Pancreas (tissue), 10 donors: ENCODE measurements at regions not wholly inside any gene's neighbourhood (a gene's known extent, or its start where the extent isn't known, plus 50 kb on each side); places are given as distances from the start of the nearest gene placed in this dataset.

Experiments used
- ATAC-seq, 4 donors: fragments of 200-7000 bp; cut with Tn5 transposase; one replicate each; pipeline versions ENCODE4 v1.8.0 to v1.9.1; 2020; ENCODE audit warnings: mild to moderate bottlenecking in 4 of 4, moderate library complexity in 4 of 4
- DNase-seq, 6 donors: peaks; one replicate each; pipeline ENCODE4 v3.0.0-alpha.2; 2020
- FAIRE-seq: peaks from 2 replicates; lab custom pipeline; 2012; peaks lifted over from hg19 to GRCh38; lab: Jason Lieb, UNC
- H3K27ac ChIP-seq, 4 donors: fragments of 200-600 bp; sonication (generic); 1 replicate in 3 of 4; 2 replicates in 1 of 4; pipeline versions ENCODE4 v1.5.0 to v1.8.0; 2020
- H3K27me3 ChIP-seq, 4 donors: fragments of 200-600 bp; one replicate each; pipeline ENCODE4 v1.8.0; 2021
- H3K36me3 ChIP-seq, 3 donors: fragments of 200-600 bp; sonication (generic) in 1 of 3; one replicate each; pipeline versions ENCODE4 v1.5.0 to v1.8.0; 2020 to 2021
- H3K4me1 ChIP-seq, 3 donors: fragments of 200-600 bp; one replicate each; pipeline ENCODE4 v1.8.0; 2021
- H3K4me3 ChIP-seq, 4 donors: fragments of 200-600 bp; sonication (generic) in 2 of 4; one replicate each; pipeline versions ENCODE4 v1.5.0 to v1.8.0; 2020 to 2021
- H3K9me3 ChIP-seq, 4 donors: fragments of 200-600 bp; one replicate each; pipeline ENCODE4 v1.8.0; 2021
- WGBS, 2 donors: extraction: QIAGEN DNeasy Blood & Tissue Kit; methylation state at CpG; one replicate each; pipeline ENCODE4 v1.1.7; 2013; 5-methylcytosine and 5-hydroxymethylcytosine counted together
- intact Hi-C, 3 donors: fragments of 100-400 bp; cut with DNase I; formaldehyde crosslinking; loops; one replicate each; pipeline versions ENCODE4 v1.11.1 to v1.14.2; 2022
- TF ChIP-seq, protein P1 (sequence below), 4 donors: fragments of 200-600 bp; sonication (generic) in 3 of 4; IDR thresholded peaks; one replicate each; pipeline versions ENCODE4 v1.5.0 to v1.8.0; 2021; ENCODE audit warnings: antibody characterized with exemption in 4 of 4
- donor health status: healthy with polysubstance abuse.
- donor health status: DM: no; HTN: no; CAD: no; lungs with moderate emphysema.
- donor health status: DM: no; HTN: no; CAD: no.
- donor health status: control.
- donor health status: control.
- donor health status: Bipolar disorder and iron deficiency.
- donor health status: DM: yes; HTN: yes; CAD: no.
- donor health status: DM: no; HTN: no; CAD: no.
- donor health status: DM: no; HTN: no; CAD: no.
- donor health status: DM: yes; HTN: yes; CAD: no.

- no peaks in the 10 kb centered on the region for H3K36me3 ChIP-seq
- ATAC-seq (no peak), FAIRE-seq (no peak), DNase-seq (no peak)
- no peak overlapping the region for H3K27ac ChIP-seq
- 77 to 87% methylated on average over 6 of the region's 6 CpGs for WGBS, 2 donors
- H3K9me3 ChIP-seq = no peaks in the 10 kb centered on the region
- H3K4me3 ChIP-seq = no peak overlapping the region
- intact Hi-C loops = no loop called here
- peaks cover 16 to 24% (median 17%) of the 10 kb centered on the region in 3 donors for H3K4me1 ChIP-seq
- H3K27me3 ChIP-seq = no peaks in the 10 kb centered on the region
- TF ChIP-seq, protein P1, sequence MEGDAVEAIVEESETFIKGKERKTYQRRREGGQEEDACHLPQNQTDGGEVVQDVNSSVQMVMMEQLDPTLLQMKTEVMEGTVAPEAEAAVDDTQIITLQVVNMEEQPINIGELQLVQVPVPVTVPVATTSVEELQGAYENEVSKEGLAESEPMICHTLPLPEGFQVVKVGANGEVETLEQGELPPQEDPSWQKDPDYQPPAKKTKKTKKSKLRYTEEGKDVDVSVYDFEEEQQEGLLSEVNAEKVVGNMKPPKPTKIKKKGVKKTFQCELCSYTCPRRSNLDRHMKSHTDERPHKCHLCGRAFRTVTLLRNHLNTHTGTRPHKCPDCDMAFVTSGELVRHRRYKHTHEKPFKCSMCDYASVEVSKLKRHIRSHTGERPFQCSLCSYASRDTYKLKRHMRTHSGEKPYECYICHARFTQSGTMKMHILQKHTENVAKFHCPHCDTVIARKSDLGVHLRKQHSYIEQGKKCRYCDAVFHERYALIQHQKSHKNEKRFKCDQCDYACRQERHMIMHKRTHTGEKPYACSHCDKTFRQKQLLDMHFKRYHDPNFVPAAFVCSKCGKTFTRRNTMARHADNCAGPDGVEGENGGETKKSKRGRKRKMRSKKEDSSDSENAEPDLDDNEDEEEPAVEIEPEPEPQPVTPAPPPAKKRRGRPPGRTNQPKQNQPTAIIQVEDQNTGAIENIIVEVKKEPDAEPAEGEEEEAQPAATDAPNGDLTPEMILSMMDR (IDR thresholded peaks at IDR 0.05) = no peak
Observed at GRCh38 chr2:66853585-66853984, 418.7 kb downstream of the MEIS1 start.

DNA sequence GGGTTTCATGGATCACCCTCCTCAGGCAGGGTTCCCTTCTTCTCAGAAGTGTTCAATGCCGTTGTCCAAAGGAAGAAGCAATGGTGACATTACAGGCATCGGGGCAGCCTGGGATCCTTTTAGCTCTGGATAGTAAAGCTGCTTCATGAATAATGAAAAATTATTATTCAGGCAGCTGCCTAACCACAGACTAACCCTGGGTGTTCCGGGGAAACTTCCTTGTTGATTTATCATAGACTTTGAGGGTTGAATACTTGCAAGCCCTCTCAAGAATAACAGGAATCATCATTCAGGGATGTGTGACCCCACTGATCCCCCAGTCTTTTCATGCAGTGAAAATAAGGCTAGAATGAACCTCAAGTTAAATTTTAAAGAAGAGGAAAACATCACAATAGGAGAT is 419.4 kb downstream of the MEIS1 start:
- H3K4me1 ChIP-seq = peaks cover 16 to 20% (median 17%) of the 10 kb centered on the region in 3 donors
- WGBS, 2 donors = 62 to 82% methylated on average over 3 of the region's 3 CpGs
- TF ChIP-seq, protein P1 (IDR thresholded peaks at IDR 0.05) = no peak
- DNase-seq = no peak
- no peaks in the 10 kb centered on the region for H3K9me3 ChIP-seq
- no peaks in the 10 kb centered on the region for H3K27me3 ChIP-seq
- intact Hi-C loops = no loop called here
- no peak for ATAC-seq
- no peak overlapping the region for H3K4me3 ChIP-seq
- FAIRE-seq = no peak
- H3K36me3 ChIP-seq = no peaks in the 10 kb centered on the region
- H3K27ac ChIP-seq = no peak overlapping the region

DNA sequence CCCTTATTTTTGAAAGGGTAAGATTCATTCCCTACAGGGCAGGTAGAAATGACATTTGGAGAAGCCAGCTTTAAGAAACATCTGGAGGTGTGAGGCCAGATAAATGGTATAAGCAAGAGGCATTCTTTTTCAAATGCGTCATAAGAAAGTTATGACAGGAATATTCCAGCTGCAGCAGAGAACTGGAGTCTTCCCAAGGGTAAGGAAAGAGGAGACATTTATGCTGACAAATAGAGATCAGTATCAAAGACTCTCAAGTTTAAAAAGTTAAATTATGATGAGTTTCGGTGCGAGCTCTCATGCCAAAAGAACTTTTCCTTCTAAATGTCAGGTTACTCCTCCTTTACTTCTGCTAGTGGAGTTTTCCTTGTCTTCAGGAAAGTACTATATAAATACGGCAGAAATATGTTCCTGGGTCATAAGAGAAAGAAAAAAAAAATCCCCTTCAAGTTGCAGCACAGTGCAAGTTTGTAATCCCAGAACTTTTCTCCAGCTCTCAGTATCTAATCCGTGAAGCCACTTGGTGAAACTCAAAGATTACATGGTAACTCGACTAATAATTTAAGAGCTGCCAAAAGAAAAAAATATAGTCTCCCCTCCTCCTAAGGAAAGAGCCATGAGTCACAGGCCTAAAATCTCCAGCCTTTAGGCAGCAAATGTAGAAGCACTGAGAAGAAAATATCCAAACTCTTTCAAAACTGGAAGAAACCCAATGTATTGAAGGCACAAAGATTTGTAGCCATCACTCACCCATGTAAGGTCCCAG is 428.1 kb downstream of the MEIS1 start:
- Histone ChIP-seq H3K4me1 (no peaks in the 10 kb centered on the region), H3K36me3 (no peaks in the 10 kb centered on the region), H3K4me3 (no peak overlapping the region), H3K27me3 (no peaks in the 10 kb centered on the region), H3K27ac (peak overlapping the region in 1 of 4 donors; percentile 32), H3K9me3 (no peaks in the 10 kb centered on the region)
- FAIRE-seq = peak; percentile 49
- peak in 1 of 4 donors; percentile 18 for ATAC-seq
- intact Hi-C loops = no loop called here
- WGBS, 2 donors = 79 to 85% methylated on average over 6 of the region's 6 CpGs
- TF ChIP-seq, protein P1 (IDR thresholded peaks at IDR 0.05) = no peak
- DNase-seq = no peak

- TF ChIP-seq, protein P1 (IDR thresholded peaks at IDR 0.05) = no peak
- no peak for ATAC-seq
- no peak overlapping the region for H3K4me3 ChIP-seq
- H3K27ac ChIP-seq = no peak overlapping the region
- no peak for FAIRE-seq
- intact Hi-C loops = no loop called here
- no peaks in the 10 kb centered on the region for H3K9me3 ChIP-seq
- no peaks in the 10 kb centered on the region for H3K27me3 ChIP-seq
- H3K36me3 ChIP-seq = no peaks in the 10 kb centered on the region
- H3K4me1 ChIP-seq = no peaks in the 10 kb centered on the region
- DNase-seq = no peak
Observed at GRCh38 chr2:66865161-66865560, 430.2 kb downstream of the MEIS1 start.

DNA sequence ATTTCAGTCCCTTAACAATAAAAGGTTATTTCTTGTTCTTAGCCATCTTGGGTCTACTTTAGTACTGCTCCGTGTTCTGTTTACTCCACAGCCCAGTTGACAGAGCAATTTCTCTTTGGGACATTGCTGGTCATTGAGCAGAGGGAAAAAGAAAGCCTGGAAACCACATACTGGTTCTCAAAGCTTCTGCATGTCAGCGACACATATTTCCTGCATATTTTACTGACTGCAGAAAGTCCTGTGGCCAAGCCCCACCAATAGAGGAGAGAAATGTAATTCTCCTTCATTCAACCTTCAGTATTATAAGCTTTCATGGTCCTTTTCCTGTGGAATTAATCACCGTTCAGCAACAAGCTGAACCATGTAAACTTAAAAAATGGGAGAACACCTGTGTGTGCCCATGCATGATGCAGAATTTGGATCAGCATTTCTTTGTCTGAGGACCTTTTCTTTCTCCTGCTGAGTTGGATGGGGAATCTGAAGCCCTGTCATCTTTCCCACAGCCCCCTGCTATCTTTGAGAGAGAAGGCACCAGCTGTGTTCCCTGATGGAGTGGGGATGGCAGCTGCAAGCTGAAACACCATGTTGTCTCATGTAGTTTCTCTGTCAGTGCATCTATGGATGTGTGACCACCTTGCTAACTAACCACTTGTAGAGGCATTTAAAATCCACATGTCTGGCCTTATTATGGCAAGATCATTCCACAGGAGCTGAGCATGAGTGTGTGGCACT is 431.6 kb downstream of the MEIS1 start:
- 72 to 73% methylated on average over 3 of the region's 3 CpGs for WGBS, 2 donors
- Histone ChIP-seq H3K27me3 (no peaks in the 10 kb centered on the region), H3K27ac (no peak overlapping the region), H3K4me1 (no peaks in the 10 kb centered on the region), H3K4me3 (no peak overlapping the region), H3K36me3 (no peaks in the 10 kb centered on the region), H3K9me3 (no peaks in the 10 kb centered on the region)
- no peak for ATAC-seq
- intact Hi-C loops = no loop called here
- FAIRE-seq = no peak
- TF ChIP-seq, protein P1 (IDR thresholded peaks at IDR 0.05) = no peak
- DNase-seq = no peak
